Ascending aorta (tissue), 2 donors: ENCODE measurements at regions not wholly inside any gene's neighbourhood (a gene's known extent, or its start where the extent isn't known, plus 50 kb on each side); places are given as distances from the start of the nearest gene placed in this dataset.

Experiments
- DNase-seq, 2 donors: peaks; one replicate each; pipeline ENCODE4 v3.0.0-alpha.2; 2019; ENCODE audit warnings: low spot score in 2 of 2
- H3K27ac ChIP-seq, 2 donors: fragments of 200-600 bp; sonication (generic); one replicate each; pipeline ENCODE4 v1.5.1; 2016 to 2017; ENCODE audit warnings: mild to moderate bottlenecking in 1 of 2
- H3K27me3 ChIP-seq: fragments of 200-600 bp; sonication (generic); one replicate; pipeline ENCODE4 v1.5.1; 2017
- H3K36me3 ChIP-seq, 2 donors: fragments of 200-600 bp; sonication (generic); one replicate each; pipeline ENCODE4 v1.5.1; 2016
- H3K4me1 ChIP-seq, 2 donors: fragments of 200-600 bp; sonication (generic); one replicate each; pipeline ENCODE4 v1.5.1; 2016 to 2017; ENCODE audit warnings: mild to moderate bottlenecking in 1 of 2
- H3K4me3 ChIP-seq, 2 donors: fragments of 200-600 bp; sonication (generic); one replicate each; pipeline ENCODE4 v1.5.1; 2016 to 2017; ENCODE audit warnings: mild to moderate bottlenecking in 1 of 2
- H3K9me3 ChIP-seq, 2 donors: fragments of 200-600 bp; sonication (generic); one replicate each; pipeline ENCODE4 v1.5.1; 2016
- intact Hi-C: fragments of 100-400 bp; cut with DNase I; formaldehyde crosslinking; loops from one replicate; pipeline ENCODE4 v1.15.1; 2023
- TF ChIP-seq, protein P1 (sequence below), 3 experiments: fragments of 200-600 bp in 2 of 3; fragments of 450-650 bp in 1 of 3; sonication (generic) in 2 of 3; IDR thresholded peaks; one replicate each; pipeline ENCODE4 v1.5.1; 2016 to 2019; ENCODE audit warnings: antibody characterized with exemption in 3 of 3, mild to moderate bottlenecking in 1 of 3, moderate library complexity in 1 of 3

DNA sequence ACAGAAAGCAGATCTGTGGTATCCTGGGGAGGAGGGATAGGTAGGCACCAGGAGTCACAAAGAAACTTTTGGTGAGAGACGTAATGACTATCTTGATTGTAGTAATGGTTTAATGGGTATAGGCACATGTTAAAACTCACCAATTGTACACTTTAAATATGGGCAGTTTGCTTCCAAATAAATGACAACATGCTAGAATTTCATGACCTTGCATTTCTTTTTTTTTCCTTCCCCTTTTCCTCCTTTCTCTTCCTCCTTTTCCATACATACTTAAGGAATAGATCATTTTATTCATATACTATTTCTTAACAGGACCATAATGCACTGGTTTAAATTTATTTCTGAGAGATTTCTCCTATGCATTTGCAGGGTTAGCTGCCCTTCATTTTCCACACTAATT lies 341.8 kb downstream of the TMEM182 start:
- Histone ChIP-seq H3K27ac (no peak overlapping the region), H3K36me3 (no peaks in the 10 kb centered on the region), H3K4me3 (no peak overlapping the region), H3K4me1 (no peaks in the 10 kb centered on the region), H3K9me3 (no peaks in the 10 kb centered on the region), H3K27me3 (no peaks in the 10 kb centered on the region)
- DNase-seq = no peak
- TF ChIP-seq, protein P1, sequence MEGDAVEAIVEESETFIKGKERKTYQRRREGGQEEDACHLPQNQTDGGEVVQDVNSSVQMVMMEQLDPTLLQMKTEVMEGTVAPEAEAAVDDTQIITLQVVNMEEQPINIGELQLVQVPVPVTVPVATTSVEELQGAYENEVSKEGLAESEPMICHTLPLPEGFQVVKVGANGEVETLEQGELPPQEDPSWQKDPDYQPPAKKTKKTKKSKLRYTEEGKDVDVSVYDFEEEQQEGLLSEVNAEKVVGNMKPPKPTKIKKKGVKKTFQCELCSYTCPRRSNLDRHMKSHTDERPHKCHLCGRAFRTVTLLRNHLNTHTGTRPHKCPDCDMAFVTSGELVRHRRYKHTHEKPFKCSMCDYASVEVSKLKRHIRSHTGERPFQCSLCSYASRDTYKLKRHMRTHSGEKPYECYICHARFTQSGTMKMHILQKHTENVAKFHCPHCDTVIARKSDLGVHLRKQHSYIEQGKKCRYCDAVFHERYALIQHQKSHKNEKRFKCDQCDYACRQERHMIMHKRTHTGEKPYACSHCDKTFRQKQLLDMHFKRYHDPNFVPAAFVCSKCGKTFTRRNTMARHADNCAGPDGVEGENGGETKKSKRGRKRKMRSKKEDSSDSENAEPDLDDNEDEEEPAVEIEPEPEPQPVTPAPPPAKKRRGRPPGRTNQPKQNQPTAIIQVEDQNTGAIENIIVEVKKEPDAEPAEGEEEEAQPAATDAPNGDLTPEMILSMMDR (IDR thresholded peaks at IDR 0.05) = no peak
- intact Hi-C loops = no loop called here

DNA sequence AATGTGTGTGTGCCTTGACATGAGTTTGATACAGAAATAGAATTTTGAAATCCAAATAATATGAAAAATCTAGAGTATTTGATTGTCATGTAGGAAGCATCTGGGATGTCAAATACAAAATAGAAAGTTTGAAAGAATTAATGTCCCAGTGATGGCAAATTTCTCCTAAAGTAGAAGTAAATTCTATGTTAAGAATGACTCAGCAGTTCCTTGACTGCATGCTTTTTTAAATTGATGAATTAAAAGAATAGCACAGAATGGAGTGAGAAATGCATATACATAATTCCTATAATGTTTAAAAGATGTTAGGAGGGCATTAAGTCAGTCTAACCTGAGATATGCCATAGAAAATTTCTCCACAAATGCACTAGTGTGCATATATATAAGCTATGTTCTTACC lies 357.5 kb downstream of the TMEM182 start:
- H3K36me3 ChIP-seq = no peaks in the 10 kb centered on the region
- intact Hi-C loops = no loop called here
- TF ChIP-seq, protein P1 (IDR thresholded peaks at IDR 0.05) = no peak
- no peaks in the 10 kb centered on the region for H3K27me3 ChIP-seq
- no peak overlapping the region for H3K4me3 ChIP-seq
- no peak overlapping the region for H3K27ac ChIP-seq
- no peaks in the 10 kb centered on the region for H3K9me3 ChIP-seq
- no peaks in the 10 kb centered on the region for H3K4me1 ChIP-seq
- no peak for DNase-seq

DNA sequence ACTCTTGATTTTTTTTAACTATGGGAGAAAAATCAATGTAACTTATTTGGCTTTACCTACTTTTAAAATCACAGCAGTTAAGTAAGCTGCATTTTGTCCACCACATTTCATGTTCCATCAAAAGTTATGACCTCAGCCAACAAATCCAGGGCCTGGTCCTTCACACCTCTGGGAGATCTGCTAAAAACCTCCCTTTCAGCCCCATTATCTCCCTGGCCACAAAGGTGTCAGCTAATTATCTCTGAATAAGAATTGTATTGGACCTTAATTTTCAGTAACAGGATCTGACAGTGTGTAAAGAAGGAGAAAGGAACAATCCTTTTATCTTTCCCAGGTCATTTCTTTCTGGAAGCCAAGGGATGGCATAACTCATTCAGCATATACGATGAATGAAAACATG lies 359.3 kb downstream of the TMEM182 start:
- Histone ChIP-seq H3K9me3 (no peaks in the 10 kb centered on the region), H3K4me1 (no peaks in the 10 kb centered on the region), H3K4me3 (no peak overlapping the region), H3K27me3 (no peaks in the 10 kb centered on the region), H3K36me3 (no peaks in the 10 kb centered on the region), H3K27ac (no peak overlapping the region)
- TF ChIP-seq, protein P1 (IDR thresholded peaks at IDR 0.05) = no peak
- DNase-seq = no peak
- intact Hi-C loops = no loop called here

DNA sequence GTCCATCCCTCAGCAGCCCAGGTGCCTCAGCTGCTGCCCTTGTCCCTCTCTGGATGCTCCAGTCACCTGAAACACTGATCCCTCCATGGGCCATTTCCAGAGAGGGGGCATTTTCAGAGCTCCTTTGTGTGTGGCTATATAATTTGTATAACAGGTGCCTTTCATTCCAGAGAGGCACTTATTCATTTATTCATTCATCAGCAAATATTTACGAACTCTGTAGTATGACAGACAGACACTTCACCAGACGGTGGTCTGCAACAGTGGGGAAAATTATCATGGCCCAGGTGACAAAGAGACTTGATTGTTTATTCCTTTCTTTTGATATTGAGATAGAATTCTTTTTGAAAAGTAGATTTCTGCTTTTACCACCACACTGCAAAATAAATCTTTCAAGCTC lies 361.7 kb downstream of the TMEM182 start:
- no peak overlapping the region for H3K4me3 ChIP-seq
- no peak for DNase-seq
- H3K36me3 ChIP-seq = no peaks in the 10 kb centered on the region
- no peaks in the 10 kb centered on the region for H3K4me1 ChIP-seq
- intact Hi-C loops = no loop called here
- no peak overlapping the region for H3K27ac ChIP-seq
- no peaks in the 10 kb centered on the region for H3K27me3 ChIP-seq
- TF ChIP-seq, protein P1 (IDR thresholded peaks at IDR 0.05) = no peak
- no peaks in the 10 kb centered on the region for H3K9me3 ChIP-seq

DNA sequence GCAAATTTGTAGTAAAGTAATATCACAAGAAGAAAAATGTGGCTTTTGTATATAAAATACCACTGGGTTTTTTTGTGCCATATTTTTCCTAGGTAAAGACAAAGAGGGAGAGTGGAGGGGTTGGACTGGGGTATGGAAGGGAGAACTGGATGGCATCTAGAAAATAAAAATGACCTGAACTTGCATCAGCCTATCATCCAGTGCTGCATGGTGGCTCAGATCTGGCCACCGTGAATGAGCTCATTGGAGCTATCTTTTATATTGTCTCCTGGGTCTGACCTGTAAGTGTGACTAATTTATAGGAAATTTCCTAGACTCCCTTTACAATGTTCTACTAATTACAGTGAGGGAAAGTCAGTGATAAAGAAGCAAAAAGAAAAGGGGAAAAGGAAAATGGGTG lies 369.0 kb downstream of the TMEM182 start:
- DNase-seq = no peak
- TF ChIP-seq, protein P1 (IDR thresholded peaks at IDR 0.05) = no peak
- no peak overlapping the region for H3K27ac ChIP-seq

DNA sequence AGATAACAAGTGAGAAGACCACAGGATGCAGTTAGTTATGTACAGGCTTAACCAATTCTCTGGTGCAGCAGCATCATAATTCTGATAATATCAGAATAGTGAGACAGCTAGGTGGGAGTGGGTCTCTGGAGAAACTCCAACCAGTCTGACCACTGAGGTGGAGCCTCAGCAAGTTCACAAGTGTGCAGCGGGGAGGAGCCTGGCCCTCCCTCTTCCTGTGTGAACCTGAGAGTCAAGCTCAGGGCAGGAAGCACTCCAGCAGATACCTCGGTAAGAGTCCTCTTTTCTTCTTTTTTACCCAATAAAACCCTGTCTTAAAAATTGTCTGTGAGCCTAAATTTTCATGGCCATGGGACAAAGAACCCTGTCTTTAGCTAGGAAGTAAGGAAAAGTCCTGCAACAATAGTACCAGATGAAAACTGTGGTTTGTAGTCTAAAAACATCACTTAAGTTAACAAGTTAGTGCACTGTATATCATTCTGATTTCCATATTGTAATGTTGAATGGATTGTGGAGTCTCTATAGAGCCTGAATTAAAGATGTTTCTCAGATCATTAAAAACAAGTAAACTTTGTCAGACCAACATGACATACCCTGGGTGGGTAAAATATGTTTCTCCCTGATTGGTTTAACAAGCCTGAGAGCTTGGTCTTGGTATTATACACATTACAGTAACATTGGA lies 370.8 kb downstream of the TMEM182 start:
- no peak for DNase-seq
- TF ChIP-seq, protein P1 (IDR thresholded peaks at IDR 0.05) = no peak
- H3K4me3 ChIP-seq = no peak overlapping the region
- H3K9me3 ChIP-seq = no peaks in the 10 kb centered on the region
- no peaks in the 10 kb centered on the region for H3K27me3 ChIP-seq
- no peaks in the 10 kb centered on the region for H3K4me1 ChIP-seq
- no peak overlapping the region for H3K27ac ChIP-seq
- intact Hi-C loops = no loop called here
- no peaks in the 10 kb centered on the region for H3K36me3 ChIP-seq

More for the DNA sequence above, 369.0 kb downstream of the TMEM182 start:
- H3K27me3 ChIP-seq = no peaks in the 10 kb centered on the region
- no peak overlapping the region for H3K4me3 ChIP-seq
- H3K36me3 ChIP-seq = no peaks in the 10 kb centered on the region
- no peaks in the 10 kb centered on the region for H3K9me3 ChIP-seq
- intact Hi-C loops = no loop called here
- no peaks in the 10 kb centered on the region for H3K4me1 ChIP-seq
